ENCODE measurements at regions not wholly inside any gene's neighbourhood (a gene's known extent, or its start where the extent isn't known, plus 50 kb on each side); places are given as distances from the start of the nearest gene placed in this dataset.

GRCh38 chr15:39239562-39239961 is 341.3 kb upstream of the THBS1 start:
- no peak for TF ChIP-seq CTCF (IDR thresholded peaks at IDR 0.05)
- no peak for TF ChIP-seq POLR2A (IDR thresholded peaks at IDR 0.05)
- TF ChIP-seq EP300 (IDR thresholded peaks at IDR 0.05; ENCODE audit: low read depth) = no peak
- no peak for TF ChIP-seq POLR2AphosphoS5 (IDR thresholded peaks at IDR 0.05)
- in situ Hi-C loops (cut with MboI; ENCODE audit: low pct_ligation_motif_present in 1 of 4, low pct_unique_long_range_greater_than_20kb in 1 of 4, low sequenced_read_pairs in 3 of 4) (no loop called here), intact Hi-C loops (cut with DNase I; ENCODE audit: low total_unique reads) (no loop called here)
- Histone ChIP-seq H3K4me3 (no peak overlapping the region), H3K4me1 (no peaks in the 10 kb centered on the region), H3K27me3 (no peaks in the 10 kb centered on the region), H3K36me3 (no peaks in the 10 kb centered on the region), H3K27ac (no peak overlapping the region), H3K9me3 (no peaks in the 10 kb centered on the region)
- DNase-seq = no peak
- whole genome bisulfite sequencing, 2 donors (ENCODE audit: low coverage in 1 of 2) = 44 to 73% methylated on average over 1 of the region's 1 CpG

- Histone ChIP-seq H3K4me3 (no peak overlapping the region), H3K4me1 (no peaks in the 10 kb centered on the region), H3K27ac (no peak overlapping the region), H3K9me3 (no peaks in the 10 kb centered on the region), H3K36me3 (no peaks in the 10 kb centered on the region), H3K27me3 (no peaks in the 10 kb centered on the region)
- intact Hi-C loops (cut with DNase I; ENCODE audit: low total_unique reads) = no loop called here
- in situ Hi-C loops (cut with MboI; ENCODE audit: low pct_ligation_motif_present in 1 of 4, low pct_unique_long_range_greater_than_20kb in 1 of 4, low sequenced_read_pairs in 3 of 4) = no loop called here
- TF ChIP-seq POLR2A (IDR thresholded peaks at IDR 0.05) = no peak
- TF ChIP-seq POLR2AphosphoS5 (IDR thresholded peaks at IDR 0.05) = no peak
- TF ChIP-seq EP300 (IDR thresholded peaks at IDR 0.05; ENCODE audit: low read depth) = no peak
- no peak for TF ChIP-seq CTCF (IDR thresholded peaks at IDR 0.05)
- DNase-seq = no peak
Measured at GRCh38 chr15:39242345-39242744, 338.5 kb upstream of the THBS1 start.

- no peak for DNase-seq
- no peak for TF ChIP-seq CTCF (IDR thresholded peaks at IDR 0.05)
- no peak for TF ChIP-seq POLR2AphosphoS5 (IDR thresholded peaks at IDR 0.05)
- no peak for TF ChIP-seq EP300 (IDR thresholded peaks at IDR 0.05; ENCODE audit: low read depth)
- TF ChIP-seq POLR2A (IDR thresholded peaks at IDR 0.05) = no peak
- Histone ChIP-seq H3K9me3 (no peaks in the 10 kb centered on the region), H3K4me3 (no peak overlapping the region), H3K36me3 (no peaks in the 10 kb centered on the region), H3K4me1 (no peaks in the 10 kb centered on the region), H3K27ac (no peak overlapping the region), H3K27me3 (no peaks in the 10 kb centered on the region)
- in situ Hi-C loops (cut with MboI; ENCODE audit: low pct_ligation_motif_present in 1 of 4, low pct_unique_long_range_greater_than_20kb in 1 of 4, low sequenced_read_pairs in 3 of 4) = no loop called here
- WGBS, 2 donors (ENCODE audit: low coverage in 1 of 2) = 79 to 90% methylated on average over 1 of the region's 1 CpG
- intact Hi-C loops (cut with DNase I; ENCODE audit: low total_unique reads) = no loop called here
Measured at GRCh38 chr15:39243396-39243795, 337.5 kb upstream of the THBS1 start.

GRCh38 chr15:39244776-39245175 is 336.1 kb upstream of the THBS1 start:
- H3K9me3 ChIP-seq = no peaks in the 10 kb centered on the region
- no peak overlapping the region for H3K27ac ChIP-seq
- in situ Hi-C loops (cut with MboI; ENCODE audit: low pct_ligation_motif_present in 1 of 4, low pct_unique_long_range_greater_than_20kb in 1 of 4, low sequenced_read_pairs in 3 of 4) = no loop called here
- 80 to 89% methylated on average over 1 of the region's 1 CpG for WGBS, 2 donors (ENCODE audit: low coverage in 1 of 2)
- H3K36me3 ChIP-seq = no peaks in the 10 kb centered on the region
- intact Hi-C loops (cut with DNase I; ENCODE audit: low total_unique reads) = no loop called here
- no peak overlapping the region for H3K4me3 ChIP-seq
- no peak for DNase-seq
- no peaks in the 10 kb centered on the region for H3K27me3 ChIP-seq
- TF ChIP-seq POLR2A (IDR thresholded peaks at IDR 0.05) (no peak), CTCF (IDR thresholded peaks at IDR 0.05) (no peak), POLR2AphosphoS5 (IDR thresholded peaks at IDR 0.05) (no peak), EP300 (IDR thresholded peaks at IDR 0.05; ENCODE audit: low read depth) (no peak)
- H3K4me1 ChIP-seq = no peaks in the 10 kb centered on the region

Data from transverse colon (tissue), 4 donors.